Progenitor cell of endocrine pancreas (in vitro differentiated cells): ENCODE measurements at regions not wholly inside any gene's neighbourhood (a gene's known extent, or its start where the extent isn't known, plus 50 kb on each side); places are given as distances from the start of the nearest gene placed in this dataset.

ENCODE experiments used
- DNase-seq: peaks from one replicate; pipeline ENCODE4 v3.0.0; 2021; ENCODE audit warnings: low spot score; ENCODE audit not compliant: unreplicated experiment
- H3K27ac Mint-ChIP-seq: 2 replicates; pipeline ENCODE4 v1.8.0; 2021; ENCODE audit warnings: mild to moderate bottlenecking, moderate library complexity, mixed read lengths
- H3K27me3 Mint-ChIP-seq: 2 replicates; pipeline ENCODE4 v1.8.0; 2021; ENCODE audit warnings: mixed read lengths
- H3K36me3 Mint-ChIP-seq: 2 replicates; pipeline ENCODE4 v1.8.0; 2022; ENCODE audit warnings: mixed read lengths; ENCODE audit not compliant: insufficient read depth
- H3K4me1 Mint-ChIP-seq: 2 replicates; pipeline ENCODE4 v1.8.0; 2021; ENCODE audit warnings: low read depth, mixed read lengths
- H3K4me3 Mint-ChIP-seq: 2 replicates; pipeline ENCODE4 v1.8.0; 2021; ENCODE audit warnings: low read depth, mild to moderate bottlenecking, moderate library complexity, mixed read lengths
- H3K9me3 Mint-ChIP-seq: 2 replicates; pipeline ENCODE4 v1.8.0; 2021; ENCODE audit warnings: low read depth, mixed read lengths
- TF ChIP-seq, protein P1 (sequence below): fragments of 200-600 bp; sonication (generic); IDR thresholded peaks from one replicate; pipeline ENCODE4 v1.5.0; 2021; ENCODE audit warnings: antibody characterized with exemption, mild to moderate bottlenecking; ENCODE audit not compliant: unreplicated experiment

DNA sequence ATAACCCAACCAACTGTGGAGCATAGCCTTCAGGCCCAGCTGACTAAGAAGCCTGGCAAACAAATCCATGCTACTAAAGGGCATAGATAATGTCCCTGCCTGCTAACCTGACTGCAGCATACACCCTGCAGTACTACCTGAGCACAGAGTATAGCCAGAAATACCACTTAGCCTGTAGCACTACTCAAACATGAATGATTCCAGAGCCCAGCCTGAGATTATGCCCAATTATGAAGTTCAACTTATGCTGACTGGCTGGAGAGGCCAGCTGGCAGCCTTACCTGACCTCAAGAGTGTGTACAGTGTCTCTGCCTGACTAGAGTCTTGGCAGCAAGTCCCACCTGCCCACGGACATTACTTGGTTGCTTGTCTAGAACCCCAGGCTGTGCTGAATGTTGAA is 1265.3 kb downstream of the CDH11 start:
- Mint-ChIP-seq H3K4me3 (no peak overlapping the region), H3K27me3 (no peaks in the 10 kb centered on the region), H3K4me1 (no peaks in the 10 kb centered on the region), H3K27ac (peak overlapping the region; percentile 8), H3K36me3 (no peaks in the 10 kb centered on the region), H3K9me3 (no peaks in the 10 kb centered on the region)
- TF ChIP-seq, protein P1, sequence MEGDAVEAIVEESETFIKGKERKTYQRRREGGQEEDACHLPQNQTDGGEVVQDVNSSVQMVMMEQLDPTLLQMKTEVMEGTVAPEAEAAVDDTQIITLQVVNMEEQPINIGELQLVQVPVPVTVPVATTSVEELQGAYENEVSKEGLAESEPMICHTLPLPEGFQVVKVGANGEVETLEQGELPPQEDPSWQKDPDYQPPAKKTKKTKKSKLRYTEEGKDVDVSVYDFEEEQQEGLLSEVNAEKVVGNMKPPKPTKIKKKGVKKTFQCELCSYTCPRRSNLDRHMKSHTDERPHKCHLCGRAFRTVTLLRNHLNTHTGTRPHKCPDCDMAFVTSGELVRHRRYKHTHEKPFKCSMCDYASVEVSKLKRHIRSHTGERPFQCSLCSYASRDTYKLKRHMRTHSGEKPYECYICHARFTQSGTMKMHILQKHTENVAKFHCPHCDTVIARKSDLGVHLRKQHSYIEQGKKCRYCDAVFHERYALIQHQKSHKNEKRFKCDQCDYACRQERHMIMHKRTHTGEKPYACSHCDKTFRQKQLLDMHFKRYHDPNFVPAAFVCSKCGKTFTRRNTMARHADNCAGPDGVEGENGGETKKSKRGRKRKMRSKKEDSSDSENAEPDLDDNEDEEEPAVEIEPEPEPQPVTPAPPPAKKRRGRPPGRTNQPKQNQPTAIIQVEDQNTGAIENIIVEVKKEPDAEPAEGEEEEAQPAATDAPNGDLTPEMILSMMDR: no peak
- no peak for DNase-seq

DNA sequence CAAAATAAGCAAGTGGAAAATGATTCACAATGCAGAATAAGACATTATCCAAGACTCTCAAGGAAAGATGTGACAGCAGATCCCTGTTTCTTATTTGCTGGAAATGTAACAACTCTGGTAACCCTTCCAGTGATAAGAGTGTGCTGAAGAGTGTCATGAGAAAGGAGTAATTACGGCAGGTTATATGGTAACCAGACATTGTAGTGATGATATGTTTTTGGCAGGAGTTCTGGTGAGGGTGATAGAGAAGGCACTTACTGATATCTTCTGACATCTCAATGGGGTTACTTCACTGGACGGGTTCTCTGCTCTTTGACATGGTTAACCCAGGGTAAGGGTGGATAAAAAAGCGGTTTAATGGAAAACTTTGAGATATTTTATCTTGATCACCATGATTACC is 1270.9 kb downstream of the CDH11 start:
- TF ChIP-seq, protein P1: no peak
- Mint-ChIP-seq H3K9me3 (no peaks in the 10 kb centered on the region), H3K36me3 (no peaks in the 10 kb centered on the region), H3K27me3 (no peaks in the 10 kb centered on the region), H3K4me3 (no peak overlapping the region), H3K27ac (no peak overlapping the region), H3K4me1 (no peaks in the 10 kb centered on the region)
- no peak for DNase-seq

DNA sequence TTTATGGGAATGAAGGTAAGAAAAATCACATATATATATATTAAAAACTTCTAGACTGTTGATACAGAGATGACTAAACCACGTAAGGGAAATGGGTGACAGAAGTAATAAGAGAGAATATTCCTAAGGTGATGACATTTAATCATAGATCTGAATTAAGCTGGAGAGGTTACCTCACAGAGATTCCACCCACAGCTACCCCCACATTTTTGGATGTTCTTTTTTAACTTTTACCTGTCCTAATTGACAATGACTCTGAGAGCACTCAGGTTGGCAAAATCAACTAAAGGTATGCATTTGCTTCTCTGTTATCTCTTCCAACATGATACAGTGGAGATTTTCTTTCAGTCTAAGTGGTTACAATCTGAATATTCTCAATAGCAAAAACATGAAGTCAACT is 1280.6 kb downstream of the CDH11 start:
- Mint-ChIP-seq H3K4me3 (no peak overlapping the region), H3K4me1 (no peaks in the 10 kb centered on the region), H3K27me3 (no peaks in the 10 kb centered on the region), H3K9me3 (peaks cover 28% of the 10 kb centered on the region), H3K27ac (no peak overlapping the region), H3K36me3 (peaks cover 1% of the 10 kb centered on the region)
- TF ChIP-seq, protein P1: no peak
- DNase-seq: no peak

DNA sequence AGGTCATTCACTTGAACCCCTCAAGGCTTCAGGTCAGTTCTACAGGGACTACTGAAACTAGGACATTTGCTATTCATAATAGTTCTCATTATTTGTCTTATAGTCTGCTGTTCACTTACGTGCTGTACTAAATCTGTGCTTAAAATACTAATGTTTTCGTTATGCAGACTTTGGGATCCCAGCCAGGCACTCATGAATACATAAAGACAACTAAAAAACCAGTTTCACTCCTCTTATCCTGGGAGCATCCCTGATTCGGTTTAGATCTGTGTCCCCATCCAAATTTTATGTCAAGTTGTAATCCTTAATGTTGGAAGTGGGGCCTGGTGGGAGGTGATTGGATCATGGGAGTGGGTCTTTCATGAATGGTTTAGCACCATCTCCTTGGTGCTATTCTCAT is 1291.8 kb downstream of the CDH11 start:
- H3K4me3 Mint-ChIP-seq: no peak overlapping the region

DNA sequence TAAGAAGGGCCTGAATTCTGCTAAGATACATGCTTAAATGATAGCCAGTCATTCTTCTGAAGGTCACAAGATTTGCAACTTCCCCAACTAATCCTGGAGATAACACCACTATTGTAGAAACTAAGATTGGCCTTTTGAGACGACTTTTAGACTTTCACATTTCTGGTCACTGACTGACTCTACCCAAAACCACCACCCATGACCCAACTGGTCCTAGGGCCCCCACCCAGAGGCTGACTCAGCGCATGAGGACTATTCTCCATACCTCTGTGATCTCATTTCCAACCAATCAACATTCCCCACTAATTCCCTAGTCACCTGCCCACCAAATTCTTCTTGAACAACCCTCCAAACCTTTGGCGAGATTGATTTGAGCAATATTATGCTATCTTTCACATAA is 1299.0 kb downstream of the CDH11 start:
- H3K4me3 Mint-ChIP-seq: no peak overlapping the region
- DNase-seq: no peak
- H3K36me3 Mint-ChIP-seq: no peaks in the 10 kb centered on the region
- no peaks in the 10 kb centered on the region for H3K4me1 Mint-ChIP-seq
- no peak overlapping the region for H3K27ac Mint-ChIP-seq
- TF ChIP-seq, protein P1: no peak
- H3K9me3 Mint-ChIP-seq: peaks cover 14% of the 10 kb centered on the region
- H3K27me3 Mint-ChIP-seq: no peaks in the 10 kb centered on the region

More for the DNA sequence above, 1291.8 kb downstream of the CDH11 start:
- Mint-ChIP-seq H3K36me3 (no peaks in the 10 kb centered on the region), H3K4me1 (no peaks in the 10 kb centered on the region), H3K27me3 (no peaks in the 10 kb centered on the region), H3K9me3 (no peaks in the 10 kb centered on the region), H3K27ac (no peak overlapping the region)
- TF ChIP-seq, protein P1: no peak
- DNase-seq: no peak

DNA sequence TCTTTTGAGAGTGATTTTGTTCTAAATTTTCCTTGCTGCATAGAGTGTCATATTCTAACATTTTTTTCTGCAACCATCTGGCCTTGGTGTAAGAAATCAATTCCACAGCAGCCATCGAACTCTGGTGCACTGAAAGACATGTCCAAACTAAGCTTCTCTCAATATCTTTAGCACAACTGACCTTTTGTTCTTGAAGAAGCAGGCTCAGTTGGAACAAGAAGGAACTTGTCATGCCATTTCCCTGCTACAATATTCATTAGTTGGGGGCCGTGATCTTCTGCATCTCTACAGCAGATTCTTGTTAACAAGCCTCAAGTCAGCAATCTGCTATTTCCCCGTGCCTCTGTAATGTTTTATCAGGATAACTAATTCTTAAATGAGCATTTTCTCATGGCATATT is 1305.6 kb downstream of the CDH11 start:
- Mint-ChIP-seq H3K4me3 (no peak overlapping the region), H3K27me3 (no peaks in the 10 kb centered on the region), H3K4me1 (peaks cover 3% of the 10 kb centered on the region), H3K9me3 (peaks cover 11% of the 10 kb centered on the region), H3K27ac (peak overlapping the region; percentile 75), H3K36me3 (no peaks in the 10 kb centered on the region)
- no peak for DNase-seq
- TF ChIP-seq, protein P1: no peak
